ENCODE measurements at regions not wholly inside any gene's neighbourhood (a gene's known extent, or its start where the extent isn't known, plus 50 kb on each side); places are given as distances from the start of the nearest gene placed in this dataset.
A peak's percentile ranks its signal among the peaks of the same experiment; 100 is the strongest.

- no peak for DNase-seq (ENCODE audit: low read depth)
Observed at GRCh38 chr4:14249226-14249625, 621.7 kb upstream of the BOD1L1 start.

GRCh38 chr4:14254252-14254651 lies 626.7 kb upstream of the BOD1L1 start:
- DNase-seq (ENCODE audit: low read depth), result peak; percentile 19

DNA sequence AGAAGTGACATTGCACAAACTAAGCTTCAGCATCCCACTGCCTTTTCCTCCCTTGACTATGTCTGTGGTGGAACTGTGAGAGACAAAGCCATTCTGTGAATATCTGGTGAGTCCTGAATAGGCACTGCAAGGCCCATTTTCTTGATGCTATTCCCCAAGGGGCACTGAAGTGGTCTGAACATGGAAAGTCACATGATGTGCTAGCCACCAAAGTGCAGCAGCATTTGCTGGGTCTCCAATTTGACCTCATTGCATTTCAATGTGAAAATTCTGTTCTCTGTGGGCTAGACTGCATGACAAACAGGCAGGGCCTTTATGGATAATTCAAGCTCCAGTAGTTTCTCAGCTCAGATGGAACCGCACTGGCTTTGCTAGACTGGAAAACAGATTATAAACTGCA lies 627.4 kb upstream of the BOD1L1 start:
- no peak for DNase-seq (ENCODE audit: low read depth)

GRCh38 chr4:14257903-14258302 lies 630.4 kb upstream of the BOD1L1 start:
- no peak for DNase-seq (ENCODE audit: low read depth)

DNA sequence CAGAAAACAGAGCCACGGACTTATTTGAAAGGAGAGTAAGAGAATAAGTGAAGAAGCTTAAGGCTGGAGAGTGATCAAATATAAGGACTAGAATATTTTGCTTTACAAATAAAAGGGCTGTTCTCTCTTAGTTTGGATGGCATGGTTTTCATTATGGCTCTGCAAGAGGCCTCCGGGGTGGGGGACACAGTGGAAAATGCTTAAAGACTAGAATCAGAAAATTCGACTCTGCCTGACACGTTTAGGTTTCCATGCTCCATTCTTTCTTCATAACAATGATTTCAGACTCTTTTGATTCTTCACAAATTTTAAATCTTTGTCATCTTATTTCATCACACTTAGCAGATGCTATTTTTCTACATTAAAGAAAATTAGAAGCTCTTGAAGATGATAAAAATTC lies 632.4 kb upstream of the BOD1L1 start:
- no peak for DNase-seq (ENCODE audit: low read depth)

GRCh38 chr4:14260591-14260990 lies 633.1 kb upstream of the BOD1L1 start:
- no peak for DNase-seq (ENCODE audit: low read depth)

GRCh38 chr4:14262221-14262620 lies 634.7 kb upstream of the BOD1L1 start:
- no peak for DNase-seq (ENCODE audit: low read depth)

DNA sequence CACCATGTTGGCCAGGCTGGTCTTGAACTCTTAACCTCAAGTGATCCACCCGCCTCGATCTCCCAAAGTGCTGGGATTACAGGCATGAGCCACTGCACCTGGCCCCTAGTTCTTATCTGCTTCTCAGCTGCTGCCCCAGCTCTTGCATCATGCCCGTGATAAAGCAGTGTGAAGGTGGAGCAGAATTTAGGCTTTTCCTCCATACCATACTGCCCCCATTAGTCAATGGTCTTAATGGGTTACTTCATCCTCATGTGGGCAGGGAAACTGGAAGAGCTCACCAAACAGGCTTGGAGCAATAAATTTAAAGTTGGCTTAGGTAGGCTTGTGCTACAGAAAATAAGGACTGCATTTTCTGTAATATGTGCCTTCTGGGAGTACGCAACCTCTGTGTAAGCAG lies 636.9 kb upstream of the BOD1L1 start:
- DNase-seq (ENCODE audit: low read depth), result no peak

DNA sequence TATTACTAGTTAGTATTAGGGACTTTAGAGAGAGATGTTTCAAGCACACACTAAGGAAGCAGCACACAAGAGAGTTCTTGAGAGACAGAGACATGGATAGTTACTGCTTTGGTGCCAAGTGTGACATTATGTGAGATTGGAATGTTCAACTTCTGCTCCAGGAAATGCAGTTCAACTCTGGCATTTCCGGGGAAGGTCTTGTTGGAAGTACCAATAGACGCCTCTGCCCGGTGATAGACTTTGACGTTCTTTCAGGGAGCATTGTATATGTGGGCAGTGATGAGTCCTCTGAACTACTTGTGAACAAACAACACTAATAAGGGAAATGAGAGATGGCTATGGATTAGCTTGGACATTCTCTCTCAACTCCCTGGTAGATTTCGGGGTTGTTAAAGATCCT lies 638.1 kb upstream of the BOD1L1 start:
- DNase-seq (ENCODE audit: low read depth), result no peak

DNA sequence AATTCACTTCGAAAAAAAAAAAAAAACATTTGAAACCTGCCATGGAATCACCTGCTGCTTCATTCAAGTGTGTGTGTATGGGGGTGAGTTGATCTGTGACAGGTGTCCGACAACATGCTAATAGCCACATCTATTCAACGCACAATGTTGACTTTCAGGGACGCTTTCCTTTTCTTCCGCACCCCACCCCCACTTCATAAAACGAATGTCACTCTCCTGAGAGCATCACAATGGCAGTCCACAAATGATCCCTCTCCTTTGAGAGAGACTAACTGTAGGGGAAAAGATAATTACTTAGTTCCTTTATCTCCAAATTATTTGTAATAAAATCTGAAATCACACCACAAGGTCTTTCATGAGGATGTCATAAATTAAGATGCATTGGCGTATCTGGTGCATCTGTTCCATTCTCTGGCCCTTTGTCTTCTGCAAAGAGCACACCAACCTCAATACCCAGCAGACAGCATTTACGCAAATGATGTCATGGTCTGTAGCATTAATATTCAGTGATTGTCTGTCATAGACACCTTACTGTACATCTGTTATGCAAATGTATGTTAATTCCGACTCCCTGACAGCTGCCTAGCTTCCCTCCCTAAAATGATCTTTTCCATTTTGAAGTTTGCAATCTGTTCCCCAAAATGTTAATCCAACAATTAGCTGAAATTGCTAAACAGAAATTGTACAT lies 640.0 kb upstream of the BOD1L1 start:
- no peak for DNase-seq (ENCODE audit: low read depth)

GRCh38 chr4:14269824-14270223 lies 642.3 kb upstream of the BOD1L1 start:
- no peak for DNase-seq (ENCODE audit: low read depth)

DNA sequence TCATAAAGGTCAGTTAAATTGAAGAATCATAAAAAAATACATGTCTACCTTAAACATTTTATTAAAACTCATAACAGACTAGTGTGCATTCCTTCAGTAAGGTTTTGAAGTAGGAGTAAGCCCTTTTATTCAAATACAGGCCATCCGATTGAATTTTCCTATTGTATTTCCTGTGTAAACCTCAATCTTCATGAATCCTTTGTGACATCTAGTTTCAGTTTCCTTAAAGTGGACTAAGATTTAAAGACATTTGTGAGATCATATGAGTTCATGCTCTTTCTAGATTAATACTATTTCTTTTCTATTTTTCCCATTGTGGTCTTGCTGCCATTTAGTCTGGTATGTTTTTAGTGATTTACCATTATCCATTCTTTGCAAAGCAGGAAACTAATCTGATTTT lies 644.7 kb upstream of the BOD1L1 start:
- no peak for DNase-seq (ENCODE audit: low read depth)

- no peak for DNase-seq (ENCODE audit: low read depth)
Observed at GRCh38 chr4:14277505-14277904, 650.0 kb upstream of the BOD1L1 start.

DNA sequence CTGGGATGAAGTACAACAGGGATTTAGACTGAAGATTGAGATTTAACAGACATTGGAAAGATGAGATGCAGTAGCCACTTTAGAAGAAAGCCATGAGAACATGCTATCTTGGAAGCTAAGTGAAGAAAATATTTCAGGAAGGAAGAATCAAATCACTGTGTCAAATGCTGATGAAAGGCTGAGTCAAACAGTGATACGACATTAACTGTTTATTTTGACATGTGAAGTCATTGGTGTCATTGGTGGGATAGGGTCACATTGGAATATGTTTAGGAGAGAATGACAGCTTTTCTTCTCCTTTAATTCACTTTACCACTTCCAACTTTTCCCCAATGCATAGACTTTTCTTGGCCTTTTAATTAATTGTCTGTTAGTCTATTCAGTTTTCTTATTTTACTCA lies 653.0 kb upstream of the BOD1L1 start:
- no peak for DNase-seq (ENCODE audit: low read depth)

DNA sequence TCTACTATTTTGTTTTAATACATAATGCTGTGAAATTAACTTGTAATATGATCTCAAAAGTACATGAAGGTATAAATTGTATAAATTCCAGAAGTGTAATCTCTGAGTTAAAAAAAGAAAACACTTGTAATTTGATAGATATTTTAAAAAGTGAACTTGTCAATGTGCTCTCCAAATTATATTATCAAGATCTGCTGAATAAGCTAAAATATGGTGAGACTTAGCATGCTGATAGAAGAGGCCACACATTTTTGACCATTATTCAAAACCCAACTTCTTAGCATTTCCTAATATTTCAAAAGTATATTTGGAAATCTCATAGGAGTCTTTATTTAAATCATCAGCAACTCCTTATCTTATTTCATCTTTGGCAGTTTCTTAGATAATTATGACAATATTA lies 657.1 kb upstream of the BOD1L1 start:
- DNase-seq (ENCODE audit: low read depth), result no peak

- peak; percentile 68 for DNase-seq (ENCODE audit: low read depth)
Observed at GRCh38 chr4:14289708-14290107, 662.2 kb upstream of the BOD1L1 start.

DNA sequence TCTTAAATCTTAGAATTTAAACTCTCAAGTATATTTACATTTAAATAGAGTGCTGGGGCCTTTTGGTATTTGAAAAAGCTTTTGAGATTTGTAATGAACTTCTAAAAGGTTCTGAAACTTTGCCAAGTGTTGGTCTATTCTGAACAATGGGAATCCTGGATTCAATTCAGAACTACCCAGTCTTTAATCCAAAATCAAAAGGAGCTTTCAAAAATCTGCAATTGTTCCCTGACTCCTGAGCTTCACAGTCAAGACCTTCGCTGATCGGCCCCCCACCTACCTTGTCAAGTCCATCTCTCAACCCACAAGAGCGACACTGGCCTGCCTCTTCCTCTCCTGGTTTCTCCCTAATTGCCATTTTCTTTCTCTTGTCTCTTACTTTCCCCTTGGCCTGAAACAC lies 666.1 kb upstream of the BOD1L1 start:
- no peak for DNase-seq (ENCODE audit: low read depth)

- peak; percentile 69 for DNase-seq (ENCODE audit: low read depth)
Observed at GRCh38 chr4:14294611-14295010, 667.1 kb upstream of the BOD1L1 start.

GRCh38 chr4:14299166-14299565 lies 671.6 kb upstream of the BOD1L1 start:
- DNase-seq (ENCODE audit: low read depth), result no peak

DNA sequence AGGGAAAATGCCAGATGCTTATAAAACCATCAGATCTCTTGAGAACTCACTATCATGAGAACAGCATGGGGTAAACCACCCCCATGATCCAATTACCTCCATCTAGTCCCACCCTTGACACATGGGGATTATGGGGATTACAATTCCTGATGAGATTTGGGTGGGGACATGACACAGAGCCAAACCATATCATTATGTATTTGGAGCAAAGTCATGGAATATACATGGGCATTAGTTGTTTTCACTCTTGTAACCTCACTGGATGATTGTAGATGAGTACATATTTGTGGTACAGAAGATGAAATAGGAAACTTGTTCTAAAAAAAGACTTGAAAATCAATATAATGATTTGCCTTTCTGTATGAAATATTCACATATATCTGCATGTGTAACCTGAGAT lies 674.5 kb upstream of the BOD1L1 start:
- no peak for DNase-seq (ENCODE audit: low read depth)

- DNase-seq (ENCODE audit: low read depth), result no peak
Observed at GRCh38 chr4:14303856-14304255, 676.3 kb upstream of the BOD1L1 start.

DNA sequence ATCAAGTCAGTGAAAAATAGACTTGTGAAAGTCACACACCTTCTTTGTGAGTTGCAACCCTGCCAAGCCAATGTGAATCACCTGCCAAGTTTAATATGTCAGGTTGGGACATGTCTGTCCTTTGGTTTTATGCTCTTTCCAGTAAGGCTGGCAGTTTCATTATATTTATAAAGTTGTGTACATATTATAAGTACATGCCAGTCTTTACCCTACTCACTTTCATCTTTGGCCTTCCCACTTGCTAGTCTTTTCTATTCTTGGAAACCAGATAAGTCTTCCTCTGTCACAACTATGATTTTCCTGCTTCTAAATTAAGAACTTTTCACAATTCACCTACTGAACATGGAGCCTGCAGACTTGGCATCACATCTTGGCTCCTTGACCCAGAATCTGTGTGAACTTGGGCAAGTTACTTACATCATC lies 680.7 kb upstream of the BOD1L1 start:
- no peak for DNase-seq (ENCODE audit: low read depth)

GRCh38 chr4:14309431-14309830 lies 681.9 kb upstream of the BOD1L1 start:
- no peak for DNase-seq (ENCODE audit: low read depth)

- DNase-seq (ENCODE audit: low read depth), result no peak
Observed at GRCh38 chr4:14313757-14314156, 686.2 kb upstream of the BOD1L1 start.

- DNase-seq (ENCODE audit: low read depth), result no peak
Observed at GRCh38 chr4:14315129-14315528, 687.2 kb upstream of the CPEB2 start.
